ENCODE measurements at regions not wholly inside any gene's neighbourhood (a gene's known extent, or its start where the extent isn't known, plus 50 kb on each side); places are given as distances from the start of the nearest gene placed in this dataset.

- DNase-seq (ENCODE audit: low read depth) = no peak
Measured at GRCh38 chr15:35857567-35858226, 311.7 kb upstream of the DPH6 start.

GRCh38 chr15:35858707-35859106 lies 312.7 kb upstream of the DPH6 start:
- DNase-seq (ENCODE audit: low read depth) = no peak

- no peak for DNase-seq (ENCODE audit: low read depth)
Measured at GRCh38 chr15:35863655-35864054, 317.7 kb upstream of the DPH6 start.

GRCh38 chr15:35867356-35867755 lies 321.4 kb upstream of the DPH6 start:
- no peak for DNase-seq (ENCODE audit: low read depth)

- DNase-seq (ENCODE audit: low read depth) = no peak
Measured at GRCh38 chr15:35871282-35871681, 325.3 kb upstream of the DPH6 start.

GRCh38 chr15:35871812-35872211 lies 325.8 kb upstream of the DPH6 start:
- DNase-seq (ENCODE audit: low read depth) = no peak

- no peak for DNase-seq (ENCODE audit: low read depth)
Measured at GRCh38 chr15:35872577-35872976, 326.6 kb upstream of the DPH6 start.

- DNase-seq (ENCODE audit: low read depth) = no peak
Measured at GRCh38 chr15:35874260-35874905, 328.4 kb upstream of the DPH6 start.

- DNase-seq (ENCODE audit: low read depth) = no peak
Measured at GRCh38 chr15:35876762-35877161, 330.8 kb upstream of the DPH6 start.

- DNase-seq (ENCODE audit: low read depth) = no peak
Measured at GRCh38 chr15:35880896-35881295, 334.9 kb upstream of the DPH6 start.

GRCh38 chr15:35885870-35886269 lies 339.9 kb upstream of the DPH6 start:
- no peak for DNase-seq (ENCODE audit: low read depth)

- DNase-seq (ENCODE audit: low read depth) = peak; percentile 40
Measured at GRCh38 chr15:35886765-35887164, 340.8 kb upstream of the DPH6 start.

- no peak for DNase-seq (ENCODE audit: low read depth)
Measured at GRCh38 chr15:35888815-35889214, 342.9 kb upstream of the DPH6 start.

- no peak for DNase-seq (ENCODE audit: low read depth)
Measured at GRCh38 chr15:35907511-35907910, 361.5 kb upstream of the DPH6 start.

GRCh38 chr15:35909414-35909813 lies 363.4 kb upstream of the DPH6 start:
- DNase-seq (ENCODE audit: low read depth) = no peak

GRCh38 chr15:35910227-35910626 lies 364.3 kb upstream of the DPH6 start:
- no peak for DNase-seq (ENCODE audit: low read depth)

- DNase-seq (ENCODE audit: low read depth) = no peak
Measured at GRCh38 chr15:35911052-35911777, 365.2 kb upstream of the DPH6 start.

- no peak for DNase-seq (ENCODE audit: low read depth)
Measured at GRCh38 chr15:35912196-35912595, 366.2 kb upstream of the DPH6 start.

- no peak for DNase-seq (ENCODE audit: low read depth)
Measured at GRCh38 chr15:35914573-35914972, 368.6 kb upstream of the DPH6 start.

- no peak for DNase-seq (ENCODE audit: low read depth)
Measured at GRCh38 chr15:35921046-35921445, 375.1 kb upstream of the DPH6 start.

- no peak for DNase-seq (ENCODE audit: low read depth)
Measured at GRCh38 chr15:35925275-35926006, 379.5 kb upstream of the DPH6 start.

- DNase-seq (ENCODE audit: low read depth) = no peak
Measured at GRCh38 chr15:35926007-35926380, 380.0 kb upstream of the DPH6 start.

- DNase-seq (ENCODE audit: low read depth) = no peak
Measured at GRCh38 chr15:35928847-35929246, 382.9 kb upstream of the DPH6 start.

All from HS-27A (cell line).